ENCODE measurements at regions not wholly inside any gene's neighbourhood (a gene's known extent, or its start where the extent isn't known, plus 50 kb on each side); places are given as distances from the start of the nearest gene placed in this dataset.

DNA sequence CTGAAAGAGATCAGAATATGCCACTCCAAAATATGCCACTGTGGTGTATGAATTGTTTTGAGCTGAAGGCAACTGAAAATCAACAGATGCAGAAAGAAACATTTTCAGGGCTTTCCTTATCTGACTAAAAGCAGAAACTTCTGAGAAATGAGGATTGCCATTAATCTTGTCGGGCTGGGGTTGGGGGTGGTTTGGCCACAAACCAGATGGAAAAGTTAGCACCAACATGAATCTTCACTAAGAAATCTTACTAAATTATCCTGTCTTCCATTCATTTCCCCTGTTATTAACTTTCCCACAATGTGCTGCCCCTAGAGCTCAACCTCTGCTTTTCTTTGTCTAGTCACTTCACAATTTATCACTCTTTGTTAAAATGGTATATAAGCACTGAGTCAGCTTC lies 229.9 kb upstream of the GADL1 start:
- no peak for TF ChIP-seq CTCF (conservative IDR thresholded peaks at IDR 0.05)
- TF ChIP-seq EZH2 (IDR thresholded peaks at IDR 0.05; ENCODE audit: low read depth), result no peak
